ENCODE measurements at regions not wholly inside any gene's neighbourhood (a gene's known extent, or its start where the extent isn't known, plus 50 kb on each side); places are given as distances from the start of the nearest gene placed in this dataset.

GRCh38 chr17:72192800-72193192 is 72.0 kb downstream of the SOX9 start:
- TF ChIP-seq, protein P1, sequence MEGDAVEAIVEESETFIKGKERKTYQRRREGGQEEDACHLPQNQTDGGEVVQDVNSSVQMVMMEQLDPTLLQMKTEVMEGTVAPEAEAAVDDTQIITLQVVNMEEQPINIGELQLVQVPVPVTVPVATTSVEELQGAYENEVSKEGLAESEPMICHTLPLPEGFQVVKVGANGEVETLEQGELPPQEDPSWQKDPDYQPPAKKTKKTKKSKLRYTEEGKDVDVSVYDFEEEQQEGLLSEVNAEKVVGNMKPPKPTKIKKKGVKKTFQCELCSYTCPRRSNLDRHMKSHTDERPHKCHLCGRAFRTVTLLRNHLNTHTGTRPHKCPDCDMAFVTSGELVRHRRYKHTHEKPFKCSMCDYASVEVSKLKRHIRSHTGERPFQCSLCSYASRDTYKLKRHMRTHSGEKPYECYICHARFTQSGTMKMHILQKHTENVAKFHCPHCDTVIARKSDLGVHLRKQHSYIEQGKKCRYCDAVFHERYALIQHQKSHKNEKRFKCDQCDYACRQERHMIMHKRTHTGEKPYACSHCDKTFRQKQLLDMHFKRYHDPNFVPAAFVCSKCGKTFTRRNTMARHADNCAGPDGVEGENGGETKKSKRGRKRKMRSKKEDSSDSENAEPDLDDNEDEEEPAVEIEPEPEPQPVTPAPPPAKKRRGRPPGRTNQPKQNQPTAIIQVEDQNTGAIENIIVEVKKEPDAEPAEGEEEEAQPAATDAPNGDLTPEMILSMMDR (IDR thresholded peaks at IDR 0.05), result no peak
- no peak for TF ChIP-seq POLR2A (IDR thresholded peaks at IDR 0.05)

Measured in testis (tissue), 2 donors.